Smooth muscle cell (in vitro differentiated cells): ENCODE measurements at regions not wholly inside any gene's neighbourhood (a gene's known extent, or its start where the extent isn't known, plus 50 kb on each side); places are given as distances from the start of the nearest gene placed in this dataset.

Experiments
- DNase-seq: peaks from one replicate; lab custom pipeline; 2025; ENCODE audit not compliant: unreplicated experiment; lab: John Stamatoyannopoulos, UW
- H2AFZ ChIP-seq: fragments of 200-600 bp; sonication (generic); 2 replicates; pipeline ENCODE4 v1.6.0; 2016; ENCODE audit warnings: antibody characterized with exemption, low read depth, mild to moderate bottlenecking
- H3F3A ChIP-seq: fragments of 200-600 bp; sonication (generic); 2 replicates; pipeline ENCODE4 v1.6.0; 2017; ENCODE audit warnings: antibody characterized with exemption, low read depth
- H3K27ac ChIP-seq: fragments of 200-600 bp; sonication (generic); 2 replicates; pipeline ENCODE4 v1.5.1; 2016; ENCODE audit warnings: low read depth, mild to moderate bottlenecking
- H3K27me3 ChIP-seq: fragments of 200-600 bp; sonication (generic); 2 replicates; pipeline ENCODE4 v1.6.1; 2016; ENCODE audit warnings: low read depth, mild to moderate bottlenecking
- H3K36me3 ChIP-seq: fragments of 200-600 bp; sonication (generic); 2 replicates; pipeline ENCODE4 v1.5.1; 2016; ENCODE audit warnings: low read depth
- H3K4me1 ChIP-seq: fragments of 200-600 bp; sonication (generic); 2 replicates; pipeline ENCODE4 v1.5.1; 2016; ENCODE audit warnings: low read depth
- H3K4me2 ChIP-seq: fragments of 200-600 bp; sonication (generic); 2 replicates; pipeline ENCODE4 v1.6.0; 2016; ENCODE audit warnings: mild to moderate bottlenecking
- H3K4me3 ChIP-seq: fragments of 200-600 bp; sonication (generic); 2 replicates; pipeline ENCODE4 v1.5.1; 2016; ENCODE audit warnings: mild to moderate bottlenecking
- H3K79me2 ChIP-seq: fragments of 200-600 bp; sonication (generic); 2 replicates; pipeline ENCODE4 v1.6.0; 2016; ENCODE audit warnings: low read depth, mild to moderate bottlenecking
- H3K9ac ChIP-seq: fragments of 200-600 bp; sonication (generic); 2 replicates; pipeline ENCODE4 v1.6.0; 2016; ENCODE audit warnings: low read depth
- H3K9me3 ChIP-seq: fragments of 200-600 bp; sonication (generic); replicated peaks from 2 replicates; pipeline ENCODE4 v1.5.1; 2016; ENCODE audit warnings: low read depth
- H4K20me1 ChIP-seq: fragments of 200-600 bp; sonication (generic); 2 replicates; pipeline ENCODE4 v1.6.0; 2016; ENCODE audit warnings: low read depth
- CTCF ChIP-seq: fragments of 200-600 bp; sonication (generic); IDR thresholded peaks from 2 replicates; pipeline ENCODE4 v1.5.1; 2017; ENCODE audit warnings: borderline replicate concordance, mild to moderate bottlenecking, antibody characterized with exemption; ENCODE audit not compliant: insufficient read depth, poor library complexity, severe bottlenecking
- WGBS: methylation state at CpG from one replicate; pipeline ENCODE4 v1.1.7; 2016; ENCODE audit warnings: low lambda C conversion rate; 5-methylcytosine and 5-hydroxymethylcytosine counted together

- H3K36me3 ChIP-seq: no peaks in the 10 kb centered on the region
- H3K4me1 ChIP-seq: peaks cover 8% of the 10 kb centered on the region
- no peaks in the 10 kb centered on the region for H3K9me3 ChIP-seq
- DNase-seq: no peak
- H3K4me2 ChIP-seq: no peak overlapping the region
- 71% methylated on average over 3 of the region's 3 CpGs for WGBS
- no peak overlapping the region for H2AFZ ChIP-seq
- no peak overlapping the region for H3K4me3 ChIP-seq
- no peaks in the 10 kb centered on the region for H3K27me3 ChIP-seq
- no peak overlapping the region for H3K9ac ChIP-seq
- H3K79me2 ChIP-seq: no peaks in the 10 kb centered on the region
- H3K27ac ChIP-seq: no peak overlapping the region
- peaks cover 5% of the 10 kb centered on the region for H3F3A ChIP-seq
- TF ChIP-seq CTCF: no peak
- H4K20me1 ChIP-seq: no peaks in the 10 kb centered on the region
Measured at GRCh38 chr15:75136118-75136517, 65.6 kb upstream of the C15orf39 start.

- H3K4me3 ChIP-seq: no peak overlapping the region
- peaks cover 8% of the 10 kb centered on the region for H3K4me1 ChIP-seq
- no peaks in the 10 kb centered on the region for H3K27me3 ChIP-seq
- H3K4me2 ChIP-seq: no peak overlapping the region
- no peaks in the 10 kb centered on the region for H3K79me2 ChIP-seq
- H4K20me1 ChIP-seq: no peaks in the 10 kb centered on the region
- no peak overlapping the region for H3K9ac ChIP-seq
- H2AFZ ChIP-seq: no peak overlapping the region
- H3K9me3 ChIP-seq: no peaks in the 10 kb centered on the region
- DNase-seq: no peak
- H3K36me3 ChIP-seq: no peaks in the 10 kb centered on the region
- H3F3A ChIP-seq: peaks cover 5% of the 10 kb centered on the region
- H3K27ac ChIP-seq: no peak overlapping the region
- TF ChIP-seq CTCF: no peak
- WGBS: 91% methylated on average over 2 of the region's 2 CpGs
Measured at GRCh38 chr15:75136758-75137157, 64.9 kb upstream of the C15orf39 start.

DNA sequence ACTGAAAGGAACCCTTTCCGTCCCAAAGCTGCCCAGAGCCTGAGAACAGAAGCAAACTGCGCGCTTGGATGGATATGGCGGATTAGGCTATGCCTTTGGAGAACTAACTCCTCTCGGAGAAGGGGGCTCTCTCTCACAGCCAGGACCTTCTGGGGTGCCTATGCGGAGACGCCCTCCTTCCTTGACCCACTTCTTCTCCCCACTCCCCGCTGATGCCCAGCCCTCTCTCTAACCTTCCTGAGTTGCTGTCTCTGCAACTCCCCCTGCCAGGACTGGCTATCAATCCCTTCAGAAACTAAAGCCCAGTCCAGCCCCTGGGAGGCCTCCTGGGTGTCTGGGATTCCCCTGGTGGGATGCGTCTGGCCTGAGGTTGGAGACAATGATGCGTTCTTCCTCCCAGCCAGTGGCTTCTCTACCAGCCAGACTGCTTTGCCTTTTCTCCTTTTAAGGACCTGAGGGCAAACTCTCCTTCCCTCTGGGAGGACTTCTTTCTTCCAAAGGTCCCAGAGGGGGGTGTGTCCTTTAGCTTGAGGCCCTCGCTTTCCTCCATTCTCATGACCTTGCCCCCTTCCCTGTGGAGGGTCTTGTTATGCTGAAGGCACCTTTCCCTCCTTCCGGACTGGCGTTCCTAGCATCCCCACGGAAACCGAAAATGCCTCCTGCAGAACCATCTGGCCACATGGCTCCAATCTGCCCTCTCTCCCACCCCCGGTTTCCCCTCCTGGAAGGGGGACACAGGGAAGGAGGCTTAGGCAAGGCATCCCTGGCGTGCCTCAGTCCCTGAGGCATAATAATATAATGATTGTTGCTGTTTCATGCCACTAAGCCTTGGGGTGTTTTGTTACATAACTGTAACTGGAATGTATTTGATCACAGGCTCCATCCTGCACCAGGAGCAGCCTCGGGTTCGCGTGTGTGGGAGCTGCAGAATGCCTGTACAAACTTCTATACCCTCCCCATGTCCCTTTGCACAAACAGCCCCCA lies 63.4 kb upstream of the C15orf39 start:
- peak overlapping the region; percentile 47 for H3K9ac ChIP-seq
- H2AFZ ChIP-seq: no peak overlapping the region
- H3K79me2 ChIP-seq: no peaks in the 10 kb centered on the region
- peak overlapping the region; percentile 86 for H3K27ac ChIP-seq
- TF ChIP-seq CTCF: no peak
- H3K4me1 ChIP-seq: peaks cover 8% of the 10 kb centered on the region
- H3F3A ChIP-seq: peaks cover 5% of the 10 kb centered on the region
- no peaks in the 10 kb centered on the region for H3K9me3 ChIP-seq
- 58% methylated on average over 20 of the region's 20 CpGs for WGBS
- no peaks in the 10 kb centered on the region for H3K36me3 ChIP-seq
- no peak for DNase-seq
- no peaks in the 10 kb centered on the region for H3K27me3 ChIP-seq
- no peaks in the 10 kb centered on the region for H4K20me1 ChIP-seq
- no peak overlapping the region for H3K4me3 ChIP-seq
- peak overlapping the region; percentile 22 for H3K4me2 ChIP-seq
